GM19395 (cell line): ENCODE measurements at regions not wholly inside any gene's neighbourhood (a gene's known extent, or its start where the extent isn't known, plus 50 kb on each side); places are given as distances from the start of the nearest gene placed in this dataset.

Experiments used
- ATAC-seq: cut with Tn5 transposase; IDR thresholded peaks from one replicate; pipeline ENCODE4 v1.9.1; 2021; ENCODE audit warnings: mild to moderate bottlenecking, moderate library complexity; ENCODE audit not compliant: unreplicated experiment

- ATAC-seq: no peak
Observed at GRCh38 chr10:31614611-31615010, 295.6 kb downstream of the ZEB1 start.

DNA sequence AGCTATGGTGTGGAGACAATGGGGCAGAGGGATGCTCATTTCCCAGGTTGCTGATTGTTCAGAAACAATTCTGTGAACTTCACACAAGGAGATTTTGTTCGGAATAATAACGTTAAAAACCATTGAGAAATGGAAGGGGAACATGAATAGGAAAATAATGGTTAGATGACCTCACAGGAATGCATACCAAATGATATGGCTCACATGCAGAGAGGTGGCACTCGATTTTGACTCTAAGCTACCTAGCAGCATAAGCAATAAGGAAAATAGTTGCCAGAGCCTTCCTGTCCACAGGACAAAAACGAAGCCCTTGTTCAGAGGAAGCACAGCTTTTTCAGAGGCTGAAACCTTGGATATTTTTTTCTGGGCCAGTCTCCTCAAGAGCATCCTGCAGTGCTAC, 293.1 kb downstream of the ZEB1 start:
- ATAC-seq: no peak

DNA sequence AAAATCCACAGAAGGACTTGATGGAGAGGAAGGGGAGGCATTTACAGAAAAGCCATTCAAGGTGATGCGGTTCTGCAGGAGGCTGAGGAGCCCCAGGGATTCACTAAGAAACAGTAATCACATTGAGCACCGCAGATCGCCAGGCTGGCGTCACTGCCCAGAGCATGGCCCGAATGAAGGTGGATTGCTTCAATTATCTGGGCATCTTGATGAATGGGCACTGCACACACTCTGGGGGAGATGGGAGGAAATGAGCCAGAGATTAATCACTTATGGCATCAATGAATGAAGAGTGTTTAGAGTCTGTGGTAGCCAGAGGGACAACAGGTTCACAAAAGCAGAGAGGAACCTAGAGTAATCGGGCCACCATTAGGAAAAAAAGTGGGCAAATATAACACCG, 292.1 kb downstream of the ZEB1 start:
- no peak for ATAC-seq

DNA sequence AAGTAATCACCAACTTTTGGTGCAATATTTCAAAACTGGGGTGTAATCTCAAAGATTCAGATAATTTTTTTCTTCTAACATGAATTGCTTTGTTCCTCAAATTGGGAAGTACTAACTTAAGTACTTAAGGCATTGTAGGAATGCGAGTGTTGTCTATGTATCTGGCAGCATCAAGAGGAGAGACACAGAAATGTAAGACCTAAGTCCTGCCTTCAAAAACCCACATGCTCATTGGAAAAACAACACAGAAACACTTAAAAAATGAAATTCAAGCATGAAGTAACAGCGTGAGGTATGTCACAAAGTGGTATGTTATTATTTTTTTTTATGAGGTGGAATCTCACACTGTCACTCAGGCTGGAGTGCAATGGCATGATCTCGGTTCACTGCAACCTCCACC, 288.5 kb downstream of the ZEB1 start:
- ATAC-seq: no peak

DNA sequence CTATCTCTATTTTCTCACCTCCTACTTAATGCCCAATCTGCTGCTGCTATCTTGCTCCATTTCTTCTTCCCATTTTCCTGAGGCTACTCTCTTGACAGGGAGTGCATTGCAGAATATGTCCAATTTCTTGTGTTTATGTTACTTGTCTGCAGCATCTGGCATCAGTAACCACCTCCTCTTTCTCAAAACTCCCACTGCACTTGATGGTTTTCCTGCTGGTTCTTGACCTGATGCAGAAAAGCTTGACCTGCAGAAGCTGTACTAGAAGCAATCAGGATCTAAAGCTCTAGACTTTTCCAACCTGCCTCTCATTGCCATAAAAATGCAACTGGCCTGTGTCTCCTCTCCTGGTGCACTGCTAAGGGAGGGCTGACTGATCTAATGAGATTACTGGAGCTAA, 287.8 kb downstream of the ZEB1 start:
- no peak for ATAC-seq

- ATAC-seq: no peak
Observed at GRCh38 chr10:31605861-31606525, 287.0 kb downstream of the ZEB1 start.

DNA sequence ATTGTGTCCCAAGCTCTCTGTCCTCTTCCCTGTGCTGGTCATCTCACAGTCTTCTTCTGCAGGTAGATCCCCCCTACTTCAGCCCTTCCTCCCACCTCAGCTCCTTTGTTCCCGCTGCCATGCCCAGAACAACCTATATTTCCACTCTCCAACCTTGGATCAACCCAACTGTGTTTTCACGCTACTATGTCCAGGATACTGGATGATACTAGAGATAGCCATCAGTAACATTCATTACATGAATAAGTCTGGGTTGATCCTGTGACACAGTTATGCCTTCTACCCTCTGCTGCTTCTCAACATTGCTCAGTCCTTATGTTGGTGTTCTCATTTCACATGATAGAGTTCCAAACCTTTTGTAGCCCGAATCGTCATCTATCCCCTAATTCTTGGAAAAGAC, 286.4 kb downstream of the ZEB1 start:
- ATAC-seq: no peak

- no peak for ATAC-seq
Observed at GRCh38 chr10:31604646-31605170, 285.7 kb downstream of the ZEB1 start.

- no peak for ATAC-seq
Observed at GRCh38 chr10:31604096-31604495, 285.1 kb downstream of the ZEB1 start.

DNA sequence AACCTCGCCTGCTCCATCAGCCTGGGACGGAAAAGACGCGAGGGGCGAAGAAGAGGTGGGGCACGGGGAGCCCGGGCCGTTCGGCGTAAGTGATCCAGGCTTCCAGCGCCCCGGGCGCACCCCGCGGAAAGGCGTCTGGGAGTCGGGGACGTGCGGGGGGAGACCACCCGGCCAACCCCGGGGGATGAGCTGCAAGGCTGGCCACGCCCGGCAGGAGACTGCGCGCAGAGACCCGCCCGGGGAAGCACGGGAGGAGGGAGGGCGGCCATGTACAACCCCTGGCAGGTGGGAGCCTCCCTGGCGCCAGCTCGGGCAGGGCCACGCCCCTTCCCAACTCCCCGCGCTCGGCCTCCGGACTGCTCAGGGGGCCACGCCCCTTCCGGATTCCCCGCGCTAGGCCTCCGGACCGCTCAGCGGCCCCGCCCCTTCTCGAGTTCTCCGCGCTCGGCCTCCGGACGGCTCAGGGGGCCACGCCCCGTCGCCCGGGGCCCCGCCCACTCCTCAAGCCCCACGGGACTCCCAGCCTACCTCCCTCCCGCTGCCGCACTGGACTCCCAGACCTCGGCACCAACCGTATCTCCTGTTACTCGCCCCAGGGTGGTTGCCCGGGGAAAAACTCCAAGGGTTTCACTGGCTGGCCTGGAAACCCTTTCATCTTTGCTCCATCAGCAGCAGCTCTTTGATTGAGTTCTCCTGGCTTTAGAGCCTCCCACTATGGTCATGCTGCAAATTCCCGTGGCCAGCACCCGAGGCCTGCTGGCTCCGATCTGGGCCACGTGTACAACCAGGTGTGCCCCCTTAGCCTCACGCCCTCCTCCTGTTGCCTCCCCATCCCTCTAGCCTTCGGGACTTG, 284.4 kb downstream of the ZEB1 start:
- peak; percentile 99 for ATAC-seq

GRCh38 chr10:31602541-31603234, 283.7 kb downstream of the ZEB1 start:
- no peak for ATAC-seq

DNA sequence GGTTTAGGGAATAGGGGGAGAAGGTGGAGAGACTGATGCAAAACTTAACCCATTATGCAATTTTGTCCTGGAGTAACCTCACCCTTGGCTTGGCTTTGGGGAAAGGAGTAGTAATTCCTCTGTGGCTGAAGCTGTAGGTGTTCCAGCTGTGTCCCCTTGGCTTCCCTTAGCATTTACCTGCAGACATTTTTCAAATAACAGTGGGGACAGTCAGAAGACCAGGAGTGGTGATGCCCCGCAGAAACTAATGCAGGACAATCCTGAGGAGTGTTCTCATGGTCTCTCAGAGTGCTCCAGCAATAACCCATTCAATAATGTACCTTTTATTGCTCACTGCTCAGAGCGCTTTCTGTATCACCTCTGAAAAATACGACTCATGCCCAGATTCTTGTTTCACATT, 282.1 kb downstream of the ZEB1 start:
- no peak for ATAC-seq

DNA sequence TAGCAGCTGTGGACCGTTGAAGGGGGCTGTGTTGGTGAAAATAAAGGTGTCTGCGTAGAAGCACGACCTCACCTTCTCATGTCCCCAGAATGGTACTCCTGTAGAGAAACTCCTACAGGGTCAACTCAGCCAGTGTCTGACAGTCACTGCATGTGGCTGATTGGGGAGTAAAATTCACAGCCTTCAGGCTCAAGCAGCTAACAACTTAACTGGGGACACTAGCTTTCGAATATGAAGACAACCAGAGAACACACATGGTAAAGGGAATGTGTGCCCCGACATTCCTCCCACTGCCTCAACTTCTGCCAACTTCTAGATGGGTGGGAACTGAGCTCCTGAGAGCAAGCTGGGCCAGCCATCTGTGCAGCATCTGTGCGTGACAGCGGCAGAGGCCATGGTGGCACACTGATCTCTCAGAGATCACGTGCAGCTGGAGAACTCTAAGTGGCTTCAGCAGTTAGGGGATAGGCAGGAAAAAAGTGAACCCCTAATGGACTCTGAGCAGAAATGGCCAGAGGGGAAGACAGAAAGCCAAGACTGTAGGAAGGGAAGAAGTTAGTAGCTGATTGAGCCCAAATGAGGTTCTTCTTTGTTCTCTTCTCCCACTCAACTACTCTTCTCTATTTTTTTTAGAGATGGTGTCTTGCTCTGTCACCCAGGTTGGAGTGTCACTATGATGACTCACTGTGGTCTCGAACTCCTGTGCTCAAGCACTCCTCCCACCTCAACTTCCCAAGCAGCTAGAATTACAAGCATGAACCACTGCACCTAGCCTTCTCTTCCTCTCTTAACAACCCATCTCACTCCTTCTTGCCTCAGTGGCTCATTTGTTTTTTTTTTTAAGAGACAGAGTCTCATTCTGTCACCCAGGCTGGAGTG, 280.8 kb downstream of the ZEB1 start:
- no peak for ATAC-seq

DNA sequence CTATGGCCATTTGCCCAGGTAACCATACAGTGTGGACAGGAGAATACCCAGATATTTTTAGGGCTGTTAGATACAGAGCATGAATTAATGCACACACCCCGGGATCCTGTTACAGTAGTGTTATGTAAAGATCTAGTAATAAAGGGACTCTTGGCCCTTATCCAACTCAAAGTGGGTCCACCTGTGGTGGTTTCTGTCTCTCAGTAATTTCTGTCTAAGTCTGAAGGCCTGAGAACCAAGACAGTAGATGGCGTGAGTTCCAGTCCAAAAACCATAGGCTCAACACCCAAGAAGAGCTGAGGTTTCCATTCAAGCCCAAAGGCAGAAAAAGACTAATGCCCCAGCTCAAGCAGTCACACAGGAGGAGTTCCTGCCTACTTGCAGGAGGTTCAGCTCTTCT, 277.7 kb downstream of the ZEB1 start:
- ATAC-seq: no peak

GRCh38 chr10:31595992-31596391, 277.0 kb downstream of the ZEB1 start:
- ATAC-seq: no peak

GRCh38 chr10:31594347-31594873, 275.4 kb downstream of the ZEB1 start:
- no peak for ATAC-seq

GRCh38 chr10:31593124-31593523, 274.1 kb downstream of the ZEB1 start:
- no peak for ATAC-seq

- no peak for ATAC-seq
Observed at GRCh38 chr10:31591569-31591968, 272.6 kb downstream of the ZEB1 start.

GRCh38 chr10:31590023-31590800, 271.2 kb downstream of the ZEB1 start:
- ATAC-seq: no peak

DNA sequence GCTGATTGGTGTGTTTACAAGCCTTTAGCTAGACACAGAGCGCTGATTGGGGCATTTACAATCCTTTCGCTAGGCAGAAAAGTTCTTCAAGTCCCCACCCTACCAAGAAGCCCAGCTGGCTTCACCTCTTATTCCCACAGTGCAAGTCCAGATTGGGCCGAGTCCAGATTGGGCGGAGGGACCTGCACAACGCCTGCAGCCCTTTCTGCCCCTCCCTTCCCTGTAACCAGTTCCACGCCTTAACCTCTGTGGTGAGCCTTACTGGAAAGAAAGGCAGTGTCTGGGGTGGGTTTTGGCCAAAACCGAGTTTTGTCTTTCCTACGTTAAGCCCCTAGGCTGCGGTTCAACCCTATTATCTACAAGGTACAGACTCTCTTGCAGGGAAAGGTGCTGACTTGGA, 268.7 kb downstream of the ZEB1 start:
- no peak for ATAC-seq
